SK-N-SH (cell line): ENCODE measurements at regions not wholly inside any gene's neighbourhood (a gene's known extent, or its start where the extent isn't known, plus 50 kb on each side); places are given as distances from the start of the nearest gene placed in this dataset.
"Not testable (repeated sequence)": the region's sequence is repeated elsewhere in the genome, so short reads cannot be mapped to it uniquely, and the experiment has no call there.

Source experiments
- FOXM1 ChIP-seq: IDR thresholded peaks from 2 replicates; pipeline ENCODE4 v1.4.0; 2012; ENCODE audit warnings: low read depth, mild to moderate bottlenecking
- JUND ChIP-seq: IDR thresholded peaks from 2 replicates; pipeline ENCODE4 v1.4.0; 2012
- POLR2AphosphoS5 ChIP-seq: IDR thresholded peaks from 2 replicates; pipeline ENCODE4 v1.6.1; 2012; ENCODE audit warnings: low read depth, low read length
- TF ChIP-seq, protein P1 (sequence below): fragments of 200-600 bp; sonication (generic); IDR thresholded peaks from 2 replicates; pipeline ENCODE4 v1.6.1; 2017; ENCODE audit warnings: antibody characterized with exemption, mild to moderate bottlenecking, moderate library complexity
- TF ChIP-seq, protein P2 (sequence below): IDR thresholded peaks from 2 replicates; pipeline ENCODE4 v1.6.1; 2012; ENCODE audit warnings: mild to moderate bottlenecking, low read depth, low read length, moderate library complexity

DNA sequence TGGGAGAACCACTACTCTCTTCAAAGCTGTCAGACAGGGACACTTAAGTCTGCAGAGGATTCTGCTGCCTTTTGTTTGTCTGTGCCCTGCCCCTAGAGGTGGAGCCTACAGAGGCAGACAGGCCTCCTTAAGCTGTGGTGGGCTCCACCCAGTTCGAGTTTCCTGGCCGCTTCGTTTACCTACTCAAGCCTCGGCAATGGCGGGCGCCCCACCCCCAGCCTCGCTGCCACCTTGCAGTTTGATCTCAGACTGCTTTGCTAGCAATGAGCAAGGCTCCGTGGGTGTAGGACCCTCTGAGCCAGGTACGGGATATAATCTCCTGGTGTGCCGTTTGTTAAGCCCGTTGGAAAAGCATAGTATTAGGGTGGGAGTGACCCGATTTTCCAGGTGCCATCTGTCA is 267.9 kb upstream of the GRAMD2B start:
- not testable (repeated sequence) for TF ChIP-seq JUND, POLR2AphosphoS5, FOXM1
- TF ChIP-seq, protein P1, sequence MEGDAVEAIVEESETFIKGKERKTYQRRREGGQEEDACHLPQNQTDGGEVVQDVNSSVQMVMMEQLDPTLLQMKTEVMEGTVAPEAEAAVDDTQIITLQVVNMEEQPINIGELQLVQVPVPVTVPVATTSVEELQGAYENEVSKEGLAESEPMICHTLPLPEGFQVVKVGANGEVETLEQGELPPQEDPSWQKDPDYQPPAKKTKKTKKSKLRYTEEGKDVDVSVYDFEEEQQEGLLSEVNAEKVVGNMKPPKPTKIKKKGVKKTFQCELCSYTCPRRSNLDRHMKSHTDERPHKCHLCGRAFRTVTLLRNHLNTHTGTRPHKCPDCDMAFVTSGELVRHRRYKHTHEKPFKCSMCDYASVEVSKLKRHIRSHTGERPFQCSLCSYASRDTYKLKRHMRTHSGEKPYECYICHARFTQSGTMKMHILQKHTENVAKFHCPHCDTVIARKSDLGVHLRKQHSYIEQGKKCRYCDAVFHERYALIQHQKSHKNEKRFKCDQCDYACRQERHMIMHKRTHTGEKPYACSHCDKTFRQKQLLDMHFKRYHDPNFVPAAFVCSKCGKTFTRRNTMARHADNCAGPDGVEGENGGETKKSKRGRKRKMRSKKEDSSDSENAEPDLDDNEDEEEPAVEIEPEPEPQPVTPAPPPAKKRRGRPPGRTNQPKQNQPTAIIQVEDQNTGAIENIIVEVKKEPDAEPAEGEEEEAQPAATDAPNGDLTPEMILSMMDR: not testable (repeated sequence)
- TF ChIP-seq, protein P2, sequence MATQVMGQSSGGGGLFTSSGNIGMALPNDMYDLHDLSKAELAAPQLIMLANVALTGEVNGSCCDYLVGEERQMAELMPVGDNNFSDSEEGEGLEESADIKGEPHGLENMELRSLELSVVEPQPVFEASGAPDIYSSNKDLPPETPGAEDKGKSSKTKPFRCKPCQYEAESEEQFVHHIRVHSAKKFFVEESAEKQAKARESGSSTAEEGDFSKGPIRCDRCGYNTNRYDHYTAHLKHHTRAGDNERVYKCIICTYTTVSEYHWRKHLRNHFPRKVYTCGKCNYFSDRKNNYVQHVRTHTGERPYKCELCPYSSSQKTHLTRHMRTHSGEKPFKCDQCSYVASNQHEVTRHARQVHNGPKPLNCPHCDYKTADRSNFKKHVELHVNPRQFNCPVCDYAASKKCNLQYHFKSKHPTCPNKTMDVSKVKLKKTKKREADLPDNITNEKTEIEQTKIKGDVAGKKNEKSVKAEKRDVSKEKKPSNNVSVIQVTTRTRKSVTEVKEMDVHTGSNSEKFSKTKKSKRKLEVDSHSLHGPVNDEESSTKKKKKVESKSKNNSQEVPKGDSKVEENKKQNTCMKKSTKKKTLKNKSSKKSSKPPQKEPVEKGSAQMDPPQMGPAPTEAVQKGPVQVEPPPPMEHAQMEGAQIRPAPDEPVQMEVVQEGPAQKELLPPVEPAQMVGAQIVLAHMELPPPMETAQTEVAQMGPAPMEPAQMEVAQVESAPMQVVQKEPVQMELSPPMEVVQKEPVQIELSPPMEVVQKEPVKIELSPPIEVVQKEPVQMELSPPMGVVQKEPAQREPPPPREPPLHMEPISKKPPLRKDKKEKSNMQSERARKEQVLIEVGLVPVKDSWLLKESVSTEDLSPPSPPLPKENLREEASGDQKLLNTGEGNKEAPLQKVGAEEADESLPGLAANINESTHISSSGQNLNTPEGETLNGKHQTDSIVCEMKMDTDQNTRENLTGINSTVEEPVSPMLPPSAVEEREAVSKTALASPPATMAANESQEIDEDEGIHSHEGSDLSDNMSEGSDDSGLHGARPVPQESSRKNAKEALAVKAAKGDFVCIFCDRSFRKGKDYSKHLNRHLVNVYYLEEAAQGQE: not testable (repeated sequence)
